ENCODE measurements at regions not wholly inside any gene's neighbourhood (a gene's known extent, or its start where the extent isn't known, plus 50 kb on each side); places are given as distances from the start of the nearest gene placed in this dataset.

GRCh38 chr3:27943106-27943505 lies 221.0 kb upstream of the EOMES start:
- DNase-seq = peak in 1 of 5 experiments; percentile 27

DNA sequence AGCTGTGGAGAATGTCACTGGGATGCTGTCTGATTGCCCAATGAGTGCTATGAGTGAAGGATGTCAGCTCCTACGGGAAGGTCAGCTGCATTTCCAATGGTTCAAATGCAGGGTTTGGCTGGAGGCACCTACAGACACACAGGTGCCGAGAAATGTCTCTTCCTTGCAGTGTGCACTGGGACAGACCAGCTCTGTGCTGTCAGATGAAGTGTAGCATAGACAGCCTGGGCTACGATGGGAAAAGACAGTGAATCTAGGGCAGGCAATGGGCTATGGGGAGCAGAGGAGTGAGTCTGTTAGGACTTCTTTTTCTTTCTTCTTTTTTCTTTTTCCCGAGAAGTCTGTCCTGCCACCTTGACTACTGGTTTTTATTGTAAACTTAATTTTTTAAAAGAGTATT lies 223.1 kb upstream of the EOMES start:
- DNase-seq = no peak

GRCh38 chr3:27960133-27960532 lies 238.0 kb upstream of the EOMES start:
- DNase-seq = no peak

DNA sequence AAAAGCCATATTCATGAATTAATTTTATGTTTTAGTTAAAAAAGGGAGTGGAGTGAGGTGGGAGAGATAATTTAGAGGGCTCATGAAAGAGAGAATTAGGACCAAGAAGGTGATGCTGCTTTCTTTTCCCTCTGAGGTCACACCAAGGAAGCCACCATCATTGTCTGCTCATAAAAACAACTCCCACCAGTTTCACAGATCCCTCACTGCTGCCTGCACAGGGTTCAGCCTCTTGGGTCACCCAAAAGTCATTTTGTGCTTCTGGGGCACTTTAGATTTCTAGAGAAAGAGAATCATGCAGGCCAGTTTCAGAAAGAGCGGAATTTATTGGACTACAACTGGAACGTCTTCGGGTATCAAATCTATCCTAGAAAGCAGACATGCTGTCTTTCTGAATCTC lies 241.4 kb upstream of the EOMES start:
- no peak for DNase-seq

- DNase-seq = no peak
These were observed 249.5 kb upstream of the EOMES start for GRCh38 chr3:27971600-27971999.

DNA sequence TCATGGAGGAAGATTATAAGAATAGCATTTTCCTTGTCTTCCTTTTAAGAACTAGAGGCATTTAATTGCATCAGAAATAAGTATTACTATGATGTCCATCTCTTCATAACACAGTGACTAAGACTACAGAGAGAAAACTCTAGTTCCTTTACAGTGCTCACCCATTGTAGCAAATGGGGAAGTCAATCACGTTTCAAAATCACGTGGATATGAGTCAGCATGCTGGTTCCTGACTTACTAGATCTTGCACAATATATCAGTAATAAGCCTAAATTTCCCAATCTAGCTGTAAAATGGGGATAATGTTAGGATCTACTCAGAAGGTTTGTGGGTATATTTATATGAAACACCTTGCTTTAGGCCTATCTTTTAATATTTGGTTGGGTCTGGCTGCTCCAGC lies 254.8 kb upstream of the EOMES start:
- no peak for DNase-seq

DNA sequence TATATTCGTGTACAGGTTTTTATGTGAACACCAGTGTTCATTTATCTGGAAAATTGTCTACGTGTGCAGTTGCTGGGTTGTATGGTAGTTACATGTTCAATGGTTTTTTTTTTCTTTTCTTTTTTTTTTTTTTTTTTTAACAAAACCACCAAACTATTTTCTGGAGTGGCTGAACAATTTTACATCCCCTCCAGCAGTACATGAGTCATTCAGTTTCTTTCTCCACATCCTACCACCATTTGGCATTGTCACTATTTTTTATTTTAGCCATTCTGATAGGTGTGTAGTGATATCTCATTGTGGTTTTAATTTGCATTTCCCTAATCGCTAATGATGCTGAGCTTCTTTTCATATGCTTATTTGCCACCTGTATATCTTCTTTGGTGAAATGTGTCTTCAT lies 256.3 kb upstream of the EOMES start:
- DNase-seq = peak in 1 of 5 experiments; percentile 14

DNA sequence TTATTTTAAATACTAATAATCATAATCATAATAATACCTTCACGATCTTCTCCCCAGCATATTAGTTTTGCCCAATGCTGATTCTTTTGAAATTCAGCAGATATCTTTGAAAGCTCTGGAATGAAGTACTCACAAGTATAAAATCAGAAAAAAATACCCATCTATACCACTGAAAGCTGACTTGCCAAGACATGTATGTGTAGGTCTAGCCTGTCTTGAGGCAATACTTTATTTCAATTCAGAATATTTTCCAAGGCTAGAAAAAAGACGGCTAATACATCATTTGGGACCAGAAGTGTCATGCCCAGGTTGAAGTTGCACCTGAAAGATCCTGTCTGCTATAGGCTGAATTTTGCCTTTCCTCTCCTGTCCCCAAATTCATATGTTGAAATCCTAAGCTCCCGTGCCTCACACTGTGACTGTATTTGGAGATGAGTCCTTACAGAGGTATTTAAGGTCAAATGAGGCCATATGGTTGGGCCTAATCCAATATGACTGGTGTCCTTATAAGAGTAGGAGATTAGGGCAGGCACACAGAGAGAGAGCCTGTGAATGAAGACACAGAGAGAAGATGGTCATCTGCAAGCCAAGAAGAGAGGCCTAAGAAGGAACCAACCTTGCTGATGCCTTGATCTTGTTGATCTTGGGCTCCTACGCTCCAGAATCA lies 255.9 kb upstream of the CMC1 start:
- no peak for DNase-seq

- DNase-seq = no peak
These were observed 255.1 kb upstream of the CMC1 start for GRCh38 chr3:27986234-27986879.

GRCh38 chr3:27990324-27990723 lies 251.1 kb upstream of the CMC1 start:
- DNase-seq = no peak

- DNase-seq = no peak
These were observed 250.6 kb upstream of the CMC1 start for GRCh38 chr3:27990837-27991236.

DNA sequence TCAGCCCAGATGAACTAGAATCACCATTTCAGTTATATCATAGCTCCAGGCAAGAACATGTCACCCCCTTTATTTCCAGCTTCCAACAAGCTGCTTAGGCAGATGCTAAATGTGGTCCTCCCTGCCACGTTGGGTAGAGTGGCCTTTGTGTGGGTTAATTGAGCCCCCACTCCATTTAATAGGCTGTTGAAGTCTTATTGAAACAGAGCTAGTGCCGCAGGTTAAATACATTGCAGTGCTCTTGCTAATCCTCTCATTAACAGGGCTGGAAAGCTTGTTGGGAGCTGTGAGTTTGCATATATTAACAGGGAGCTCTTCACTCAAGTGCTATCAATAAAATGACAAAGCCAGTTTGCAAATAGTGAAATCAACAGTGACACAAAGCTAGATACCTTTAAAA lies 248.4 kb upstream of the CMC1 start:
- DNase-seq = no peak

GRCh38 chr3:28000608-28001007 lies 240.8 kb upstream of the CMC1 start:
- no peak for DNase-seq

- no peak for DNase-seq
These were observed 233.2 kb upstream of the CMC1 start for GRCh38 chr3:28008235-28008634.

DNA sequence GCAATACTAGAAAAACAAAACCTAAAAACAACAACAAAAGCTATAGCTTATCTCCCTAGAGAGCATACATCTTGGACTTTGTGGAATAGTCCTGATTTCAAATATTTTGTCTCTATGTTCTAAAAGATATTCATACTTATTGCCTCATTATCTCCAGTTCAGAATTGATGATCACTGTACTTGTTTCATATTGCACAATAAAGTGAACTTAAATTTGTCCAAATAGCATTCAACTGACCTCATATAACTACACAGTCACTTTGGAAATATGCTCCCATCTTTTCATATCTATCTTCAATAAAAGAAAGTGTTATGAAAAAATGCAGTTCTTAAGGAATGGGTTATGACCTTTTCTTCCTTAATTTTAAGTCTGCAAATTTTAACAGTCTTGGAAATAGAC lies 228.6 kb upstream of the CMC1 start:
- no peak for DNase-seq

- DNase-seq = peak in 1 of 5 experiments; percentile 18
These were observed 227.4 kb upstream of the CMC1 start for GRCh38 chr3:28013864-28014473.

DNA sequence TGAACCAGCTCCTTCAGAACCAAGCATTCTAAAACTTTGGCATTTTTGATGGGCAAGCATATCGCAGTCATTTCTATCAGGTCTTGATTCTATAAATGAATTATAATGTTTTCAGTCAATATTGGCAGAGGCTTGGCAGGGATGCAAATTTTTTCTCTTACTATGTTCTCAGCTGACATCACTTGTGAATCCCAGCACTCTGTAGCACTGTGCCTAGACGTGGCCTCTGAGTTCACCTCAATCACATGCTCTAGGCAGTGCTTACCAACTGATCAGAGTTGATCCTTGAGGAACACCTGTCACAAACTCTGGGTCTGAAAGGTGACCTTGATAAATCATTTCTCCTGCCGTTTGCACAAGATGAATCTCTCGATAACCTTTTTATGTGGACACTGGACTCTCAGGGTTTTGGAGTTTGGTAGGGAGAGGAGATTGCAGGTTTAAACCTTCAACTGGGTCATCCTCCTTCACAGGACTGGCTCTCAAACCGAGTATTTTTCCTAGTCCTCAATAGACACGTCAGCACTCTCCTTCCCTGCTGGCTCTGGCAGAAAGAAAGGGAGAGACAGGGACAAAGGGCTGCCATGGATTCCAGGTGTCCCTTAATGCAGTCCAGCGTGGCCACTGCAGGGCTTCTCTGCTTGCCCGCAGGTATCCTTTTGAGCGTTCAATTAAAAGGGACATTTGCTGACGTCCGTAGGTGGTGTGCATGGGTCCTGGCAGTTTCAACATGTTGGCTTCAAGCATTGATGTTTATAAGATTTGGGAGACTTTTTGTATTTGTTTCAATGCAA lies 222.3 kb upstream of the CMC1 start:
- DNase-seq = no peak

DNA sequence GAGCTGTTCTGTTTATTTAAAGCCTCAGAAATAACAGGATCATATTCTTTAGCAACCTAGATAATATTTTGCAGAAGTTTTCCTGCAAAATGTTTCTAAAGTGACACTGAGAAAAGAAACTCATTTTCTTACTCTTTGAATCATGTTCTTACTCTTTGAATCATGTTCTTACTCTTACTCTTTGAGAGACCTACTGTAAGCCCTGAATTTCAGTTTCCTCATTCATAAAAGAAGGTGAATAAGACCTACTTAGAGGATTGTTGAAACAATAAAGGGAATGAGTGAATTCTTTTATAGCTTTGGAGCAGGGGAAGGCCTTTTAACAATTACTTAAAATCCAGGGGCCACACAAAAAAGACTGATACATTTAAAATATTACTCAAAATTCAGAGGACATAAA lies 221.7 kb upstream of the CMC1 start:
- DNase-seq = no peak

DNA sequence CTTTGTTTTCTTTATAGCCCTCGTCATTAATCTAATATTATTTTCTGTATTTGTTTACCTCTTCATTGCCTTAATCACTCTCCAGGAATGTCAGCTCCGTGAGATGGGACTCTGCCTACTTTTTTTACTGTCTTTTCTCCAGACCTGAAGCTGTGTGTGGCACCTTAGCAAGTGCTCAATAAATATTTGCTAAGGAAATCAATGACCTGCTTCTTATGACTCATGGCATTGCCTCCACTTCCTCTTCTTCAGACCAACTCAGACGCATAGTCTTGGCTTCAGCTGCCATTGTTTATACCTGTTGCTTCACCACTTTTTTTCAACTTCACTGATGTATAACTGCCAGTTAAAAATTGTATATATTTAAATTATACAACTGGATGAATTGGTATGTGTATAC lies 218.5 kb upstream of the CMC1 start:
- no peak for DNase-seq

DNA sequence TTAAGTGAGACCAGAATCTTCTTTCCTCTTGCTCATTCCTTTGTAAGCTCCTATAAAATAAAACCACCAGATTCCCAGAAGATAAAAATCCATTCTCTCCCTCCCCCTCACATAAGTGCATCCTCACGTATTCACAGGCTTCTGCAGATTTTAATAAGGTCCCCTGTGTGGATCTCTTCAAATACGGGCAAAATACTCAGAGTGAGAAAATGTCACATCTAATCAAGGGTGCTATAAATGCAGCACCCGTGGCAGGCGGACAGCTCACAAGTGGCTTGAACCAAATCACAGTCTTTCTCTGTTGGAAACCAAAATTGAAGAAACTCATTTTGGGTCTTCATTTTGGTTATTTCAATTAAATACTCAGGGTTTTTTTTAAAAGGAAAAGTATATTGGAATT lies 212.9 kb upstream of the CMC1 start:
- DNase-seq = no peak

DNA sequence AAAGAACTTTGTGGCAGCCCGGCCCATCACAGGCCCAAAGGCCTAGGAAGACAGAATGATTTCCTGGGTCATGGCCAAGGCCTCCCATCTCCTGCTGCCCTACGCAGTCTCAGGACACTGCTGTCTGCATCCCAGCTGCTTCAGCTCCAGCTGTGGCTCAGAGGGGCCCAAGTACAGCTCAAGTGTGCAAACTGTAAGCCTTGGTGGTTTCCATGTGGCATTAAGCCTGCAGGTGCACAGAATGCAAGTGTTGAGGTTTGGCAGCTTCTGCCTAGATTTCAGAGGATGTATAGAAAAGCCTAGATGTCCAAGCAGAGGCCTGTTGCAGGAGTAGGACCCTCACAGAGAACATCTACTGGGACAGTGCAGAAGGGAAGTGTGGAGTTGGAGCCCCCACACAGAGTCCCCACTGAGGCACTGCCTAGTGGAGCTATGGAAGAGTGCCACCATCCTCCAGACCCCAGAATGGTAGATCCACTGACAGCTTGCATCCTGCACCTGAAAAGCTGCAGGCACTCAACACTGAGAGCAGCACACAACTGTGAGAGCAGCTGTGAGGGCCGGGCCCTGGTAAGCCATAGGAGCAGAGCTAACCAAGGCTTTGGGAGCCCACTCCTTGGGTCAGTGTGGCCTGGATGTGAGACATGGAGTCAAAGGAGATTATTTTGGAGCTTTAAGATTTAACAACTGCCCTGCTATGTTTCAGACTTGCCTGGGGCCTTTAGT lies 208.2 kb upstream of the CMC1 start:
- no peak for DNase-seq

DNA sequence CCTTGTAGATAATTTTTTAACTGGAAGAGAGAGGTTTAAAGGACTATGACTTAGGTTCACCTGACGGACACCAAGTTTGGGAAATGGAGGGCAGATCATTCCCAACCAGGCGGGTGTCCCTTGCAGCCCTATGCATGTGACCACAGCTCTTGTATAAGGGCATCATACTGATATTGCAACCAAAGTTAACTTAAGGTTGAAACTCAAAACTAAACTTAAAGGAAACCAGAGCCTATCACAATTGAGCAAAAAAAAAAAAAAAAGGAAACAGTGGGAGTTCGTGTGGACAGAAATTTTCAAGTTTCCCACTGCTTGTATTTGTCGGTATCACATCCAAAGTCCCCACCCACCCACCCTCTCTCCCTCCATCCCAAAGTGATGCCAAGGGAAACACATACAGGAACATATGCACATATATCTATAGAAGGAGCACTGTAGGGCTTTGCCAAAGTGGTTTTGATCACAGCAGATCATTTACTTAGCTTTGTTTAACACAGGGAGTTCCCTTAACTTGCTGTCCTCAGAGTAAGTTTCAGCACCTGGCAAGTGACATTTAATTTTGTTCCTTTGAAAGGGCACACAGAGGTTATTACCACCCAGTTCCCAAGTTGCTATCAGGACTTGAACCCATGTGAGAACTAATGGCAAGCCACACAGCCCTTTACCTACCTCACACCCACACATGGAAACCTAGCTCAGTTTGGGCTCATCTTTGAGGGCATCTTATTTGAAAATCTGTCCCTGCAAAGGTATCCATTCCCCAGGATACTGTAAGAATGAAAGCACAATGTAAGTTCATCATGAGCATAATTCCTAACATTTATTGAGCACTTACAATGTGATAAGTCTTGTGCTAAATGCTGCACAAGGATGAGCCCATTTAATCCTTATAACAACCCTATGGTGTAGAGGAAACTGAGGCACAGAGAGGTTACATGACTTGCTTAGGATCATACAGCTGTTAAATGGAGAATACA lies 204.5 kb upstream of the CMC1 start:
- DNase-seq = no peak
